ENCODE measurements at regions not wholly inside any gene's neighbourhood (a gene's known extent, or its start where the extent isn't known, plus 50 kb on each side); places are given as distances from the start of the nearest gene placed in this dataset.

- H3K79me2 ChIP-seq (ENCODE audit: control insufficient read depth, insufficient read depth, low read length) = no peaks in the 10 kb centered on the region
- no peak overlapping the region for H3K27ac ChIP-seq (ENCODE audit: insufficient read depth, low read length)
- no peak overlapping the region for H3K9ac ChIP-seq (ENCODE audit: insufficient read depth, low read length)
- TF ChIP-seq EZH2 (IDR thresholded peaks at IDR 0.05; ENCODE audit: low read length, missing control alignments) (no peak), CTCF (conservative IDR thresholded peaks at IDR 0.05 in 1 of 2, IDR thresholded peaks at IDR 0.05 in 1 of 2; ENCODE audit: low read depth in 1 of 2, low read length in 2 of 2) (no peak)
- no peaks in the 10 kb centered on the region for H3K36me3 ChIP-seq (ENCODE audit: control insufficient read depth, insufficient read depth, low read length)
- no peaks in the 10 kb centered on the region for H3K27me3 ChIP-seq (ENCODE audit: control insufficient read depth, insufficient read depth, low read length)
- no peaks in the 10 kb centered on the region for H3K9me3 ChIP-seq (ENCODE audit: control insufficient read depth, insufficient read depth, low read depth, low read length)
- H4K20me1 ChIP-seq (ENCODE audit: control insufficient read depth, extremely low read depth, insufficient read depth, low read length) = no peaks in the 10 kb centered on the region
- no peaks in the 10 kb centered on the region for H3K4me1 ChIP-seq (ENCODE audit: control insufficient read depth, extremely low read depth, insufficient read depth, low read length)
- no peak overlapping the region for H3K4me2 ChIP-seq (ENCODE audit: extremely low read depth, insufficient read depth, low read length)
- H3K4me3 ChIP-seq (replicated peaks in 1 of 4; ENCODE audit: control extremely low read depth in 1 of 4, insufficient read depth in 1 of 4, low read depth in 3 of 4, low read length in 4 of 4) = no peak overlapping the region
- no peak overlapping the region for H2AFZ ChIP-seq (ENCODE audit: low read length)
- no peak for DNase-seq (ENCODE audit: low read depth in 2 of 2)
Observed at GRCh38 chr18:77501266-77501665, 251.6 kb downstream of the GALR1 start.

GRCh38 chr18:77505499-77505898, 255.9 kb downstream of the GALR1 start:
- TF ChIP-seq CTCF (conservative IDR thresholded peaks at IDR 0.05 in 1 of 2, IDR thresholded peaks at IDR 0.05 in 1 of 2; ENCODE audit: low read depth in 1 of 2, low read length in 2 of 2) (no peak), EZH2 (IDR thresholded peaks at IDR 0.05; ENCODE audit: low read length, missing control alignments) (no peak)
- no peak overlapping the region for H2AFZ ChIP-seq (ENCODE audit: low read length)
- H3K4me2 ChIP-seq (ENCODE audit: extremely low read depth, insufficient read depth, low read length) = no peak overlapping the region
- H3K27me3 ChIP-seq (ENCODE audit: control insufficient read depth, insufficient read depth, low read length) = no peaks in the 10 kb centered on the region
- H3K79me2 ChIP-seq (ENCODE audit: control insufficient read depth, insufficient read depth, low read length) = no peaks in the 10 kb centered on the region
- no peak overlapping the region for H3K27ac ChIP-seq (ENCODE audit: insufficient read depth, low read length)
- H3K9me3 ChIP-seq (ENCODE audit: control insufficient read depth, insufficient read depth, low read depth, low read length) = no peaks in the 10 kb centered on the region
- no peaks in the 10 kb centered on the region for H4K20me1 ChIP-seq (ENCODE audit: control insufficient read depth, extremely low read depth, insufficient read depth, low read length)
- no peak for DNase-seq (ENCODE audit: low read depth in 2 of 2)
- H3K36me3 ChIP-seq (ENCODE audit: control insufficient read depth, insufficient read depth, low read length) = no peaks in the 10 kb centered on the region
- H3K4me1 ChIP-seq (ENCODE audit: control insufficient read depth, extremely low read depth, insufficient read depth, low read length) = no peaks in the 10 kb centered on the region
- H3K9ac ChIP-seq (ENCODE audit: insufficient read depth, low read length) = no peak overlapping the region
- H3K4me3 ChIP-seq (replicated peaks in 1 of 4; ENCODE audit: control extremely low read depth in 1 of 4, insufficient read depth in 1 of 4, low read depth in 3 of 4, low read length in 4 of 4) = no peak overlapping the region

- H4K20me1 ChIP-seq (ENCODE audit: control insufficient read depth, extremely low read depth, insufficient read depth, low read length) = no peaks in the 10 kb centered on the region
- no peak for DNase-seq (ENCODE audit: low read depth in 2 of 2)
- no peak overlapping the region for H3K4me3 ChIP-seq (replicated peaks in 1 of 4; ENCODE audit: control extremely low read depth in 1 of 4, insufficient read depth in 1 of 4, low read depth in 3 of 4, low read length in 4 of 4)
- H3K27ac ChIP-seq (ENCODE audit: insufficient read depth, low read length) = no peak overlapping the region
- H3K27me3 ChIP-seq (ENCODE audit: control insufficient read depth, insufficient read depth, low read length) = no peaks in the 10 kb centered on the region
- no peaks in the 10 kb centered on the region for H3K79me2 ChIP-seq (ENCODE audit: control insufficient read depth, insufficient read depth, low read length)
- no peak for TF ChIP-seq CTCF (conservative IDR thresholded peaks at IDR 0.05 in 1 of 2, IDR thresholded peaks at IDR 0.05 in 1 of 2; ENCODE audit: low read depth in 1 of 2, low read length in 2 of 2)
- H3K4me2 ChIP-seq (ENCODE audit: extremely low read depth, insufficient read depth, low read length) = no peak overlapping the region
- no peaks in the 10 kb centered on the region for H3K4me1 ChIP-seq (ENCODE audit: control insufficient read depth, extremely low read depth, insufficient read depth, low read length)
- no peaks in the 10 kb centered on the region for H3K36me3 ChIP-seq (ENCODE audit: control insufficient read depth, insufficient read depth, low read length)
- H2AFZ ChIP-seq (ENCODE audit: low read length) = no peak overlapping the region
- no peak overlapping the region for H3K9ac ChIP-seq (ENCODE audit: insufficient read depth, low read length)
- H3K9me3 ChIP-seq (ENCODE audit: control insufficient read depth, insufficient read depth, low read depth, low read length) = no peaks in the 10 kb centered on the region
Observed at GRCh38 chr18:77512152-77512551, 262.5 kb downstream of the GALR1 start.

Measured in fibroblast of lung (primary cell).